H1 (cell line): ENCODE measurements at regions not wholly inside any gene's neighbourhood (a gene's known extent, or its start where the extent isn't known, plus 50 kb on each side); places are given as distances from the start of the nearest gene placed in this dataset.

Source experiments
- ASH2L ChIP-seq: fragments of 200-600, 300-600 bp; sonication (generic); IDR thresholded peaks from one replicate; pipeline ENCODE4 v1.7.1; 2017; ENCODE audit warnings: low read length
- CHD2 ChIP-seq: IDR thresholded peaks from 2 replicates; pipeline ENCODE4 v1.6.1; 2012; ENCODE audit warnings: low read length, improper control_type of control experiment
- CREB1 ChIP-seq: IDR thresholded peaks from 2 replicates; pipeline ENCODE4 v1.6.1; 2012; ENCODE audit warnings: inconsistent platforms
- EZH2 ChIP-seq: fragments of 200-600 bp; sonication (generic); IDR thresholded peaks from 2 replicates; pipeline ENCODE4 v1.7.1; 2012; ENCODE audit warnings: low read depth, mild to moderate bottlenecking, moderate library complexity, low read length, inconsistent platforms; ENCODE audit not compliant: severe bottlenecking
- FOSL1 ChIP-seq: IDR thresholded peaks from 2 replicates; pipeline ENCODE4 v1.6.1; 2011; ENCODE audit warnings: mild to moderate bottlenecking, low read depth, low read length, moderate library complexity; ENCODE audit not compliant: insufficient read depth
- POLR2A ChIP-seq, 2 experiments: IDR thresholded peaks; 1 replicate in 1 of 2; 2 replicates in 1 of 2; pipeline ENCODE4 v1.6.1; 2011; ENCODE audit warnings: low read depth in 2 of 2, low read length in 2 of 2, mild to moderate bottlenecking in 2 of 2; ENCODE audit errors: control extremely low read depth in 1 of 2
- POLR2AphosphoS5 ChIP-seq: IDR thresholded peaks from 2 replicates; pipeline ENCODE4 v1.6.1; 2011; ENCODE audit warnings: low read depth, low read length
- RAD21 ChIP-seq, 2 experiments: IDR thresholded peaks in 1 of 2; conservative IDR thresholded peaks in 1 of 2; 2 replicates each; pipeline ENCODE4 v1.6.1; 2011; ENCODE audit warnings: low read depth in 2 of 2, low read length in 2 of 2, improper control_type of control experiment in 1 of 2, inconsistent platforms in 1 of 2, mild to moderate bottlenecking in 1 of 2, moderate library complexity in 1 of 2
- SIX5 ChIP-seq: IDR thresholded peaks from 2 replicates; pipeline ENCODE4 v1.6.1; 2011; ENCODE audit warnings: mild to moderate bottlenecking, low read depth, low read length
- YY1 ChIP-seq: IDR thresholded peaks from 2 replicates; pipeline ENCODE4 v1.6.1; 2011; ENCODE audit warnings: low read depth, mild to moderate bottlenecking, low read length
- ZNF274 ChIP-seq: IDR thresholded peaks from 2 replicates; pipeline ENCODE4 v1.7.0; 2012; ENCODE audit warnings: low read length, borderline replicate concordance; ENCODE audit errors: extremely low read depth
- TF ChIP-seq, protein P1 (sequence below), 3 experiments: IDR thresholded peaks; 1 replicate in 2 of 3; 2 replicates in 1 of 3; pipeline versions ENCODE4 v1.5.1 to v1.6.1; 2011; ENCODE audit warnings: low read length in 3 of 3, mild to moderate bottlenecking in 3 of 3, inconsistent platforms in 2 of 3, low read depth in 1 of 3, moderate library complexity in 1 of 3; ENCODE audit not compliant: insufficient read depth in 1 of 3; ENCODE audit errors: control extremely low read depth in 1 of 3
- TF ChIP-seq, protein P2 (sequence below): IDR thresholded peaks from 2 replicates; pipeline ENCODE4 v1.6.1; 2011; ENCODE audit warnings: low read length, improper control_type of control experiment

DNA sequence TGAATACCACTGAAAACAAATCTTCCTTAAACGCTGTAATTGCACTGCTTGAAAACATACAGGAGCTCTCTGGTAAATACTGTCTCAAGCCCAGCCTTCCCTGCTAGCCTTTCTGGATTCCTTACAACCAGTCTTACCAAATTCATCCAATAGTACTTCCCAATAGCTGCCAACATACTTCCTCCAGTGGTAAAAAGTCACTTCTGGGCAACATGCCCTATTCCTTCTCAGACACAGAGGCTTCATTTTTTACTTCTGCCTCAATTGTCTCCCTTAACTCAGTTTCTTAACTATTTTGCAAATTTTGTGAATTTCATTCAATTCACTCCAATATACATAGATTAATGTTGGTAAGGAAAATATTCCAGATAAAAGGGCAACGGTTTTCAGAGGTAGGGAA is 166.3 kb downstream of the TBX15 start:
- TF ChIP-seq POLR2A (IDR thresholded peaks at IDR 0.05; ENCODE audit: control extremely low read depth in 1 of 2, low read depth in 2 of 2, low read length in 2 of 2), result no peak
- no peak for TF ChIP-seq YY1
- TF ChIP-seq, protein P1, sequence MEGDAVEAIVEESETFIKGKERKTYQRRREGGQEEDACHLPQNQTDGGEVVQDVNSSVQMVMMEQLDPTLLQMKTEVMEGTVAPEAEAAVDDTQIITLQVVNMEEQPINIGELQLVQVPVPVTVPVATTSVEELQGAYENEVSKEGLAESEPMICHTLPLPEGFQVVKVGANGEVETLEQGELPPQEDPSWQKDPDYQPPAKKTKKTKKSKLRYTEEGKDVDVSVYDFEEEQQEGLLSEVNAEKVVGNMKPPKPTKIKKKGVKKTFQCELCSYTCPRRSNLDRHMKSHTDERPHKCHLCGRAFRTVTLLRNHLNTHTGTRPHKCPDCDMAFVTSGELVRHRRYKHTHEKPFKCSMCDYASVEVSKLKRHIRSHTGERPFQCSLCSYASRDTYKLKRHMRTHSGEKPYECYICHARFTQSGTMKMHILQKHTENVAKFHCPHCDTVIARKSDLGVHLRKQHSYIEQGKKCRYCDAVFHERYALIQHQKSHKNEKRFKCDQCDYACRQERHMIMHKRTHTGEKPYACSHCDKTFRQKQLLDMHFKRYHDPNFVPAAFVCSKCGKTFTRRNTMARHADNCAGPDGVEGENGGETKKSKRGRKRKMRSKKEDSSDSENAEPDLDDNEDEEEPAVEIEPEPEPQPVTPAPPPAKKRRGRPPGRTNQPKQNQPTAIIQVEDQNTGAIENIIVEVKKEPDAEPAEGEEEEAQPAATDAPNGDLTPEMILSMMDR (IDR thresholded peaks at IDR 0.05; ENCODE audit: control extremely low read depth in 1 of 3, insufficient read depth in 1 of 3, low read depth in 1 of 3, low read length in 3 of 3), result no peak
- TF ChIP-seq FOSL1, result no peak
- no peak for TF ChIP-seq CREB1
- TF ChIP-seq EZH2, result no peak
- TF ChIP-seq ASH2L, result no peak
- no peak for TF ChIP-seq ZNF274
- TF ChIP-seq, protein P2, sequence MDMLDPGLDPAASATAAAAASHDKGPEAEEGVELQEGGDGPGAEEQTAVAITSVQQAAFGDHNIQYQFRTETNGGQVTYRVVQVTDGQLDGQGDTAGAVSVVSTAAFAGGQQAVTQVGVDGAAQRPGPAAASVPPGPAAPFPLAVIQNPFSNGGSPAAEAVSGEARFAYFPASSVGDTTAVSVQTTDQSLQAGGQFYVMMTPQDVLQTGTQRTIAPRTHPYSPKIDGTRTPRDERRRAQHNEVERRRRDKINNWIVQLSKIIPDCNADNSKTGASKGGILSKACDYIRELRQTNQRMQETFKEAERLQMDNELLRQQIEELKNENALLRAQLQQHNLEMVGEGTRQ, result no peak
- no peak for TF ChIP-seq POLR2AphosphoS5
- TF ChIP-seq CHD2, result no peak
- no peak for TF ChIP-seq RAD21 (IDR thresholded peaks at IDR 0.05 in 1 of 2, conservative IDR thresholded peaks at IDR 0.05 in 1 of 2; ENCODE audit: low read depth in 2 of 2, low read length in 2 of 2)
- no peak for TF ChIP-seq SIX5
